NT2/D1 (cell line): ENCODE measurements at regions not wholly inside any gene's neighbourhood (a gene's known extent, or its start where the extent isn't known, plus 50 kb on each side); places are given as distances from the start of the nearest gene placed in this dataset.

Experiments used
- SUZ12 ChIP-seq: IDR thresholded peaks from 2 replicates; pipeline ENCODE4 v1.6.1; 2011; ENCODE audit not compliant: insufficient read length, insufficient read depth; ENCODE audit errors: extremely low read depth
- YY1 ChIP-seq: IDR thresholded peaks from 2 replicates; pipeline ENCODE4 v1.6.1; 2011; ENCODE audit not compliant: insufficient read length, insufficient read depth
- ZNF274 ChIP-seq: IDR thresholded peaks from 2 replicates; pipeline ENCODE4 v1.6.1; 2011; ENCODE audit warnings: mild to moderate bottlenecking, low read depth, low read length

- no peak for TF ChIP-seq YY1
- TF ChIP-seq ZNF274, result no peak
- TF ChIP-seq SUZ12, result no peak
These were observed 927.1 kb downstream of the NR2F1-AS1 start for GRCh38 chr5:92653730-92654461.
